Parathyroid adenoma (tissue), 2 donors: ENCODE measurements at regions not wholly inside any gene's neighbourhood (a gene's known extent, or its start where the extent isn't known, plus 50 kb on each side); places are given as distances from the start of the nearest gene placed in this dataset.
"Not testable (repeated sequence)": the region's sequence is repeated elsewhere in the genome, so short reads cannot be mapped to it uniquely, and the experiment has no call there.

Experiments
- H2AFZ ChIP-seq: fragments of 300-600 bp; sonication (generic); one replicate; pipeline ENCODE4 v1.7.0; 2017; ENCODE audit warnings: antibody characterized with exemption, mild to moderate bottlenecking
- H3K27ac ChIP-seq: fragments of 300-600 bp; sonication (generic); one replicate; pipeline ENCODE4 v1.7.0; 2017
- H3K27me3 ChIP-seq: fragments of 300-600 bp; sonication (generic); one replicate; pipeline ENCODE4 v1.7.0; 2017; ENCODE audit warnings: low read length; ENCODE audit not compliant: control insufficient read depth, insufficient read depth
- H3K36me3 ChIP-seq: fragments of 300-600 bp; sonication (generic); one replicate; pipeline ENCODE4 v1.7.0; 2017; ENCODE audit warnings: low read length; ENCODE audit not compliant: control insufficient read depth, insufficient read depth
- H3K4me1 ChIP-seq: fragments of 300-600 bp; sonication (generic); one replicate; pipeline ENCODE4 v1.7.0; 2017; ENCODE audit warnings: control low read depth
- H3K4me2 ChIP-seq: fragments of 300-600 bp; sonication (generic); one replicate; pipeline ENCODE4 v1.7.0; 2017; ENCODE audit warnings: low read length
- H3K4me3 ChIP-seq: fragments of 300-600 bp; sonication (generic); one replicate; pipeline ENCODE4 v1.7.0; 2017; ENCODE audit warnings: low read depth, low read length
- H3K79me2 ChIP-seq: fragments of 300-600 bp; sonication (generic); one replicate; pipeline ENCODE4 v1.7.0; 2017; ENCODE audit warnings: control low read depth
- H3K9ac ChIP-seq: fragments of 300-600 bp; sonication (generic); one replicate; pipeline ENCODE4 v1.7.0; 2017; ENCODE audit warnings: mild to moderate bottlenecking
- H3K9me3 ChIP-seq: fragments of 300-600 bp; sonication (generic); one replicate; pipeline ENCODE4 v1.7.0; 2017; ENCODE audit warnings: low read length; ENCODE audit not compliant: control insufficient read depth
- CTCF ChIP-seq: fragments of 300-600 bp; sonication (generic); IDR thresholded peaks from one replicate; pipeline ENCODE4 v1.7.0; 2017; ENCODE audit warnings: antibody characterized with exemption, mild to moderate bottlenecking
- donor health status: primary hyperparathyroidism.

DNA sequence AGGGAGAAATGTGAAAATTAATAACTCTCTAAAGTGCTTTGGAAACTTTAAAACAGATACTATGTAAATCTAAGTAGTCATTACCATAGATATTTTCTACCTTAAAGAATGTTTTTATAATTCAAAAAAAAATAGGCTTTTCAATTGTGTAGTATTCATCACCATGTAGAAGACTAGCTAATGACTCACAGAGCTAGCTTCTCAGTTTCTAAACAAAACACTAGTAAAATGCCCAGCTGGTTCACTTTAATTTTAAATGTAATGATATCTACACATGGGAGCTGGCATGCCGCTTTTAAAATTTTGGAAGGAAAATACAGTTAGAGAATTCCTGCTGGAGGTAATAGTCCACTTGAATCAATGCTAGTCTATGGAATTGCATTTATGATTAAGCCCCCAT is 509.8 kb downstream of the CSNK1G3 start:
- H3K9ac ChIP-seq: no peak overlapping the region

DNA sequence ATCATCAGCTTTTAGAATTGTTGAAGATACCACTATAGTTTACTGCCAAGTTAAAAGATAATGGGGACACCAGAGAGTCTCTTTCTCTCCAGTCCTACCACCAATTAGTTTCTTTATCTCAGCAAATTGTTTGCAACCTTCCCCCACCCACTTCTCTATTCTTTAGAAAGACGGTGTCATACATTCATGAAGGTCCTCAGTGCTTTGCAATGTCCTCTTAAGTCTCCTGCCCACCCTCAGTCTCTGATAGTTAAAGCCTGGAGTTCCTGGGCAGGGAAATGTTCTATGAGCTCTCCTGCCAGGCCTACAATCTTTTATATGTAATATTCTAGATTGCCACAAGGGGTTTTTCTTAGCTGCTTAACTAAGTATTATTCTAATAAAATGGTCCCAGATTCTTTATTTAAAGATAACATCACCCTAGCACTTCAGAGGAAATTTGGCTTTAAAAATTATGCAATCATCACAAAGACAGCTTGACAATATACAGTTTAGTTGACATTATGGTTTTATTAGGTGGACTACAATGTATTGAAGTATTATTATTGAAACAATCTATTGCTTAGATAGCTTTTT is 509.2 kb downstream of the CSNK1G3 start:
- H3K4me3 ChIP-seq: no peak overlapping the region

More for the DNA sequence above, 509.8 kb downstream of the CSNK1G3 start:
- Histone ChIP-seq H3K79me2 (no peaks in the 10 kb centered on the region), H3K4me1 (no peaks in the 10 kb centered on the region), H3K27me3 (no peaks in the 10 kb centered on the region), H3K4me3 (no peak overlapping the region), H3K9me3 (no peaks in the 10 kb centered on the region), H3K4me2 (no peak overlapping the region), H3K36me3 (no peaks in the 10 kb centered on the region), H3K27ac (no peak overlapping the region), H2AFZ (no peak overlapping the region)
- no peak for TF ChIP-seq CTCF

DNA sequence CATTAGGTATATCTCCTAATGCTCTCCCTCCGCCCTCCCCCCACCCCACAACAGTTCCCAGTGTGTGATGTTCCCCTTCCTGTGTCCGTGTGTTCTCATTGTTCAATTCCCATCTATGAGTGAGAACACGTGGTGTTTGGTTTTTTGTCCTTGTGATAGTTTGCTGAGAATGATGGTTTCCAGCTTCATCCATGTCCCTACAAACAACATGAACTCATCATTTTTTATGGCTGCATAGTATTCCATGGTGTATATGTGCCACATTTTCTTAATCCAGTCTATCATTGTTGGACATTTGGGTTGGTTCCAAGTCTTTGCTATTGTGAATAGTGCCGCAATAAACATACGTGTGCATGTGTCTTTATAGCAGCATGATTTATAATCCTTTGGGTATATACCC is 505.3 kb downstream of the CSNK1G3 start:
- not testable (repeated sequence) for H2AFZ ChIP-seq

More for the DNA sequence above, 509.2 kb downstream of the CSNK1G3 start:
- no peak overlapping the region for H2AFZ ChIP-seq
- no peak overlapping the region for H3K9ac ChIP-seq
- no peak overlapping the region for H3K4me2 ChIP-seq
- no peaks in the 10 kb centered on the region for H3K4me1 ChIP-seq
- no peak overlapping the region for H3K27ac ChIP-seq
- H3K9me3 ChIP-seq: no peaks in the 10 kb centered on the region
- no peaks in the 10 kb centered on the region for H3K36me3 ChIP-seq
- no peaks in the 10 kb centered on the region for H3K27me3 ChIP-seq
- H3K79me2 ChIP-seq: no peaks in the 10 kb centered on the region
- TF ChIP-seq CTCF: no peak

GRCh38 chr5:124007675-124008398 is 495.9 kb downstream of the CSNK1G3 start:
- H3K4me1 ChIP-seq: no peaks in the 10 kb centered on the region
- H3K79me2 ChIP-seq: no peaks in the 10 kb centered on the region
- H3K4me3 ChIP-seq: no peak overlapping the region
- no peaks in the 10 kb centered on the region for H3K9me3 ChIP-seq
- no peak overlapping the region for H3K27ac ChIP-seq
- no peak for TF ChIP-seq CTCF
- H3K9ac ChIP-seq: no peak overlapping the region
- no peak overlapping the region for H3K4me2 ChIP-seq
- H2AFZ ChIP-seq: no peak overlapping the region
- H3K27me3 ChIP-seq: no peaks in the 10 kb centered on the region
- H3K36me3 ChIP-seq: no peaks in the 10 kb centered on the region

More for the DNA sequence above, 505.3 kb downstream of the CSNK1G3 start:
- not testable (repeated sequence) for H3K4me1 ChIP-seq, H3K9me3 ChIP-seq, H3K4me2 ChIP-seq, H3K36me3 ChIP-seq, H3K27me3 ChIP-seq, H3K79me2 ChIP-seq, H3K27ac ChIP-seq, H3K9ac ChIP-seq, H3K4me3 ChIP-seq

- H3K79me2 ChIP-seq: no peaks in the 10 kb centered on the region
- H3K27me3 ChIP-seq: no peaks in the 10 kb centered on the region
- TF ChIP-seq CTCF: no peak
- no peak overlapping the region for H3K4me2 ChIP-seq
- H3K4me1 ChIP-seq: no peaks in the 10 kb centered on the region
- H3K9ac ChIP-seq: no peak overlapping the region
- no peak overlapping the region for H3K4me3 ChIP-seq
- no peaks in the 10 kb centered on the region for H3K36me3 ChIP-seq
- H2AFZ ChIP-seq: no peak overlapping the region
- H3K27ac ChIP-seq: no peak overlapping the region
- no peaks in the 10 kb centered on the region for H3K9me3 ChIP-seq
Measured at GRCh38 chr5:124001036-124001615, 489.1 kb downstream of the CSNK1G3 start.
